Hepatocyte (in vitro differentiated cells): ENCODE measurements at regions not wholly inside any gene's neighbourhood (a gene's known extent, or its start where the extent isn't known, plus 50 kb on each side); places are given as distances from the start of the nearest gene placed in this dataset.

Experiments
- CTCF ChIP-seq: fragments of 200-600 bp; sonication (generic); IDR thresholded peaks from 2 replicates; pipeline ENCODE4 v1.5.1; 2016; ENCODE audit warnings: antibody characterized with exemption, mild to moderate bottlenecking; ENCODE audit not compliant: poor library complexity
- EZH2 ChIP-seq: fragments of 200-600 bp; sonication (generic); IDR thresholded peaks from 2 replicates; pipeline ENCODE4 v1.6.1; 2016; ENCODE audit warnings: antibody characterized with exemption, mild to moderate bottlenecking, borderline replicate concordance
- EZH2phosphoT487 ChIP-seq: fragments of 200-600 bp; sonication (generic); IDR thresholded peaks from one replicate; pipeline ENCODE4 v1.6.1; 2018; ENCODE audit warnings: antibody characterized with exemption, mild to moderate bottlenecking, low read depth, moderate library complexity; ENCODE audit not compliant: unreplicated experiment, severe bottlenecking

DNA sequence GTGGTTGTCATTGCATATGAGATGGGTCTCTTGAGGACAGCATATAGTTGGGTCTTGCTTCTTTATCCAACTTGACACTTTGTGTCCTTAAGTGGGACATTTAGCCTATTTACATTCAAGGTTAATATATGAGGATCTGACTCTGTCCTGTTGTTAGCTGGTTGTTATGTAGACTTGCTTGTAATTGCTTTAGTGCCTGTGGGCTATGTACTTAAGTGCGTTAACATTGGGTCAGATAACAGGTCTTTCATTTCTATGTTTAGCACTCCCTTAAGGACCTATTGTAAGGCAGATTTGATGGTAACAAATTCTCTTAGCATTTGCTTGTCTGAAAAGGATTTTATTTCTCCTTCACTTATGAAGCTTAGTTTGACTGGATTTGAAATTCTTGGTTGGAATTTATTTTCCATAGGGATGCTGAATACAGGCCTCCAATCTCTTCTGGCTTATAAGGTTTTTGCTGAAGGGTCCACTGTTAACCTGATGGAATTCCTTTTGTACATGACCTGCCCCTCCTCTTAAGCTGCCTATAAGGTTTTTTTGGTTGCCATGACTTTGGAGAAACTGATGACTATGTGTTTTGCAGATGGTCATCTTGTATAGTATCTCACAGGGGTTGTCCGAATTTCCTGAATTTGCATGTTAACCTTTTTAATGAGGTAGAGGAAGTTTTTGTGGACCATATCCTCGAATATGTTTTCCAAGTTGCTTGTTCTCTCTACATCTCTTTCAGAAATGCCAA lies 162.0 kb downstream of the NKX6-1 start:
- TF ChIP-seq CTCF (no peak), EZH2phosphoT487 (no peak), EZH2 (no peak)
